GM12878 (cell line): ENCODE measurements at regions not wholly inside any gene's neighbourhood (a gene's known extent, or its start where the extent isn't known, plus 50 kb on each side); places are given as distances from the start of the nearest gene placed in this dataset.

ENCODE experiments used
- ATF2 ChIP-seq: IDR thresholded peaks from 2 replicates; pipeline ENCODE4 v1.6.1; 2012; ENCODE audit warnings: low read length, inconsistent platforms
- ATF7 ChIP-seq: fragments of 450-650 bp; IDR thresholded peaks from 2 replicates; pipeline ENCODE4 v1.6.1; 2016; ENCODE audit warnings: low read depth, mild to moderate bottlenecking
- CTCF ChIP-seq, 3 experiments: IDR thresholded peaks in 2 of 3; conservative IDR thresholded peaks in 1 of 3; 2 replicates each; pipeline ENCODE4 v1.5.1; 2011; ENCODE audit warnings: low read depth in 3 of 3, low read length in 3 of 3, mild to moderate bottlenecking in 3 of 3, control low read depth in 2 of 3, moderate library complexity in 2 of 3, inconsistent platforms in 1 of 3, mixed read lengths in 1 of 3; ENCODE audit not compliant: control insufficient read depth in 2 of 3, insufficient read depth in 1 of 3; ENCODE audit errors: extremely low read depth in 1 of 3
- EP300 ChIP-seq, 2 experiments: fragments of 150-350 bp in 1 of 2; IDR thresholded peaks; 2 replicates each; pipeline ENCODE4 v1.6.1; 2011 to 2012; ENCODE audit warnings: low read depth in 2 of 2, low read length in 2 of 2, borderline replicate concordance in 1 of 2, improper control_type of control experiment in 1 of 2, inconsistent platforms in 1 of 2; ENCODE audit not compliant: control insufficient read depth in 1 of 2
- MAX ChIP-seq: IDR thresholded peaks from 2 replicates; pipeline ENCODE4 v1.6.1; 2012; ENCODE audit warnings: low read depth, low read length, improper control_type of control experiment
- PAX5 ChIP-seq: IDR thresholded peaks from 2 replicates; pipeline ENCODE4 v1.6.1; 2011; ENCODE audit warnings: low read depth, low read length, borderline replicate concordance
- POLR2A ChIP-seq: IDR thresholded peaks from 2 replicates; pipeline ENCODE4 v1.6.1; 2011; ENCODE audit warnings: low read depth, mild to moderate bottlenecking, low read length
- POLR2AphosphoS2 ChIP-seq: IDR thresholded peaks from 2 replicates; pipeline ENCODE4 v1.6.1; 2011; ENCODE audit warnings: low read depth, mild to moderate bottlenecking, low read length, improper control_type of control experiment, moderate library complexity
- POLR2AphosphoS5 ChIP-seq: IDR thresholded peaks from 2 replicates; pipeline ENCODE4 v1.6.1; 2011; ENCODE audit warnings: mild to moderate bottlenecking, low read length, inconsistent platforms
- PRDM15 ChIP-seq: fragments of 450-650 bp; formaldehyde crosslinking; IDR thresholded peaks from 2 replicates; pipeline ENCODE4 v1.4.0; 2020; ENCODE audit warnings: mild to moderate bottlenecking, moderate library complexity
- RAD21 ChIP-seq: IDR thresholded peaks from 2 replicates; pipeline ENCODE4 v1.6.1; 2011; ENCODE audit warnings: mild to moderate bottlenecking, low read depth, low read length, moderate library complexity; ENCODE audit not compliant: insufficient read depth
- USF2 ChIP-seq: IDR thresholded peaks from 2 replicates; pipeline ENCODE4 v1.6.1; 2011; ENCODE audit warnings: low read depth, low read length, improper control_type of control experiment, borderline replicate concordance
- ZNF592 ChIP-seq: fragments of 450-650 bp; IDR thresholded peaks from 2 replicates; pipeline ENCODE4 v1.6.1; 2017; ENCODE audit warnings: mild to moderate bottlenecking, moderate library complexity

- TF ChIP-seq ZNF592 (no peak), EP300 (IDR thresholded peaks at IDR 0.05; ENCODE audit: borderline replicate concordance in 1 of 2, control insufficient read depth in 1 of 2, low read depth in 2 of 2, low read length in 2 of 2) (no peak), POLR2AphosphoS5 (no peak), POLR2A (no peak), PAX5 (no peak), POLR2AphosphoS2 (no peak), CTCF (IDR thresholded peaks at IDR 0.05 in 2 of 3, conservative IDR thresholded peaks at IDR 0.05 in 1 of 3; ENCODE audit: control insufficient read depth in 2 of 3, extremely low read depth in 1 of 3, insufficient read depth in 1 of 3, low read depth in 3 of 3, low read length in 3 of 3) (no peak), PRDM15 (CRISPR knock-in tag) (no peak), MAX (no peak), USF2 (no peak), ATF2 (no peak), RAD21 (no peak), ATF7 (no peak)
These were observed 87.8 kb downstream of the COL6A6 start for GRCh38 chr3:130604806-130605205.
